GM13977 (cell line): ENCODE measurements at regions not wholly inside any gene's neighbourhood (a gene's known extent, or its start where the extent isn't known, plus 50 kb on each side); places are given as distances from the start of the nearest gene placed in this dataset.

Experiments
- DNase-seq: peaks from one replicate; pipeline ENCODE4 v3.0.0; 2012; ENCODE audit warnings: low spot score
- CTCF ChIP-seq: IDR thresholded peaks from 2 replicates; pipeline ENCODE4 v1.5.1; 2012; ENCODE audit warnings: mild to moderate bottlenecking, control low read depth; ENCODE audit not compliant: insufficient read depth; ENCODE audit errors: extremely low read depth, missing control alignments
- in situ Hi-C: fragments of 300-500 bp; cut with MboI; formaldehyde crosslinking; loops from one replicate; pipeline ENCODE4 v1.12.0; 2022; ENCODE audit warnings: low sequenced_read_pairs, low pct_unique_long_range_greater_than_20kb, mixed read lengths, inconsistent platforms; ENCODE audit not compliant: unreplicated experiment

GRCh38 chr1:30579580-30579979 is 143.8 kb downstream of the MATN1 start:
- in situ Hi-C loops, result no loop called here
- no peak for DNase-seq
- TF ChIP-seq CTCF, result no peak

- DNase-seq, result no peak
- TF ChIP-seq CTCF, result no peak
- in situ Hi-C loops, result no loop called here
These were observed 148.3 kb downstream of the MATN1 start for GRCh38 chr1:30575066-30575465.

- DNase-seq, result no peak
- in situ Hi-C loops, result no loop called here
- no peak for TF ChIP-seq CTCF
These were observed 151.2 kb downstream of the MATN1 start for GRCh38 chr1:30572192-30572591.

- in situ Hi-C loops, result no loop called here
- no peak for TF ChIP-seq CTCF
- DNase-seq, result peak; percentile 2
These were observed 152.0 kb downstream of the MATN1 start for GRCh38 chr1:30571380-30571779.

GRCh38 chr1:30569384-30569783 is 154.0 kb downstream of the MATN1 start:
- no peak for TF ChIP-seq CTCF
- in situ Hi-C loops, result no loop called here

GRCh38 chr1:30562559-30562958 is 160.8 kb downstream of the MATN1 start:
- in situ Hi-C loops, result no loop called here
- no peak for TF ChIP-seq CTCF
- DNase-seq, result no peak

More at GRCh38 chr1:30569384-30569783, 154.0 kb downstream of the MATN1 start:
- no peak for DNase-seq

- no peak for TF ChIP-seq CTCF
- DNase-seq, result no peak
- in situ Hi-C loops, result no loop called here
These were observed 171.8 kb downstream of the MATN1 start for GRCh38 chr1:30551603-30552002.
